ENCODE measurements at regions not wholly inside any gene's neighbourhood (a gene's known extent, or its start where the extent isn't known, plus 50 kb on each side); places are given as distances from the start of the nearest gene placed in this dataset.

- CTCF ChIA-PET: no interaction called here
- Histone ChIP-seq H3K27me3 (replicated peaks; ENCODE audit: control insufficient read depth, insufficient read depth, low read length) (no peaks in the 10 kb centered on the region), H3K36me3 (ENCODE audit: control insufficient read depth, insufficient read depth, low read length) (no peaks in the 10 kb centered on the region), H3K4me3 (ENCODE audit: low read depth, low read length) (no peak overlapping the region), H3K9me3 (no peaks in the 10 kb centered on the region), H3K4me1 (no peaks in the 10 kb centered on the region)
- intact Hi-C loops (cut with micrococcal nuclease; ENCODE audit: unreplicated experiment): no loop called here
- H3K27ac Mint-ChIP-seq (ENCODE audit: unreplicated experiment): no peak overlapping the region
- no peak for TF ChIP-seq CTCF (IDR thresholded peaks at IDR 0.05; ENCODE audit: insufficient read depth in 1 of 2, low read depth in 1 of 2, low read length in 1 of 2, severe bottlenecking in 1 of 2, unreplicated experiment in 1 of 2)
- no peak for DNase-seq
- no TSS peak for BruUV-seq (replicated peaks)
- H3K9me3 Mint-ChIP-seq (ENCODE audit: unreplicated experiment): peaks cover 4% of the 10 kb centered on the region
- H3K36me3 Mint-ChIP-seq (ENCODE audit: insufficient read depth, unreplicated experiment): no peaks in the 10 kb centered on the region
- no peaks in the 10 kb centered on the region for H3K4me1 Mint-ChIP-seq (ENCODE audit: low read depth, unreplicated experiment)
- H3K27me3 Mint-ChIP-seq (ENCODE audit: insufficient read depth, unreplicated experiment): no peaks in the 10 kb centered on the region
- H3K4me3 Mint-ChIP-seq (ENCODE audit: unreplicated experiment): no peak overlapping the region
- POLR2A ChIA-PET: no interaction called here
These were observed 784.9 kb upstream of the LUZP2 start for GRCh38 chr11:23711981-23712380.

- intact Hi-C loops (cut with micrococcal nuclease; ENCODE audit: unreplicated experiment): no loop called here
- Histone ChIP-seq H3K4me1 (no peaks in the 10 kb centered on the region), H3K36me3 (ENCODE audit: control insufficient read depth, insufficient read depth, low read length) (no peaks in the 10 kb centered on the region), H3K9me3 (peaks cover 14% of the 10 kb centered on the region), H3K27me3 (replicated peaks; ENCODE audit: control insufficient read depth, insufficient read depth, low read length) (no peaks in the 10 kb centered on the region), H3K4me3 (ENCODE audit: low read depth, low read length) (no peak overlapping the region)
- Mint-ChIP-seq H3K4me1 (ENCODE audit: low read depth, unreplicated experiment) (no peaks in the 10 kb centered on the region), H3K27ac (ENCODE audit: unreplicated experiment) (no peak overlapping the region), H3K4me3 (ENCODE audit: unreplicated experiment) (no peak overlapping the region), H3K9me3 (ENCODE audit: unreplicated experiment) (peaks cover 9% of the 10 kb centered on the region), H3K27me3 (ENCODE audit: insufficient read depth, unreplicated experiment) (no peaks in the 10 kb centered on the region), H3K36me3 (ENCODE audit: insufficient read depth, unreplicated experiment) (no peaks in the 10 kb centered on the region)
- ChIA-PET POLR2A (no interaction called here), CTCF (no interaction called here)
- no peak for TF ChIP-seq CTCF (IDR thresholded peaks at IDR 0.05; ENCODE audit: insufficient read depth in 1 of 2, low read depth in 1 of 2, low read length in 1 of 2, severe bottlenecking in 1 of 2, unreplicated experiment in 1 of 2)
- BruUV-seq (replicated peaks): no TSS peak
- no peak for DNase-seq
These were observed 777.8 kb upstream of the LUZP2 start for GRCh38 chr11:23719016-23719415.

GRCh38 chr11:23723861-23724260 is 773.0 kb upstream of the LUZP2 start:
- no peak overlapping the region for H3K27ac Mint-ChIP-seq (ENCODE audit: unreplicated experiment)
- ChIA-PET CTCF (no interaction called here), POLR2A (no interaction called here)
- H3K36me3 Mint-ChIP-seq (ENCODE audit: insufficient read depth, unreplicated experiment): no peaks in the 10 kb centered on the region
- intact Hi-C loops (cut with micrococcal nuclease; ENCODE audit: unreplicated experiment): no loop called here
- Histone ChIP-seq H3K36me3 (ENCODE audit: control insufficient read depth, insufficient read depth, low read length) (no peaks in the 10 kb centered on the region), H3K4me3 (ENCODE audit: low read depth, low read length) (no peak overlapping the region), H3K9me3 (0 out of 2 replicates have a peak, but pooled peaks cover under 1% of the 10 kb centered on the region), H3K4me1 (no peaks in the 10 kb centered on the region), H3K27me3 (replicated peaks; ENCODE audit: control insufficient read depth, insufficient read depth, low read length) (no peaks in the 10 kb centered on the region)
- H3K4me3 Mint-ChIP-seq (ENCODE audit: unreplicated experiment): no peak overlapping the region
- H3K4me1 Mint-ChIP-seq (ENCODE audit: low read depth, unreplicated experiment): no peaks in the 10 kb centered on the region
- no peaks in the 10 kb centered on the region for H3K9me3 Mint-ChIP-seq (ENCODE audit: unreplicated experiment)
- DNase-seq: no peak
- BruUV-seq (replicated peaks): no TSS peak
- no peaks in the 10 kb centered on the region for H3K27me3 Mint-ChIP-seq (ENCODE audit: insufficient read depth, unreplicated experiment)
- no peak for TF ChIP-seq CTCF (IDR thresholded peaks at IDR 0.05; ENCODE audit: insufficient read depth in 1 of 2, low read depth in 1 of 2, low read length in 1 of 2, severe bottlenecking in 1 of 2, unreplicated experiment in 1 of 2)
